ENCODE measurements at regions not wholly inside any gene's neighbourhood (a gene's known extent, or its start where the extent isn't known, plus 50 kb on each side); places are given as distances from the start of the nearest gene placed in this dataset.

DNA sequence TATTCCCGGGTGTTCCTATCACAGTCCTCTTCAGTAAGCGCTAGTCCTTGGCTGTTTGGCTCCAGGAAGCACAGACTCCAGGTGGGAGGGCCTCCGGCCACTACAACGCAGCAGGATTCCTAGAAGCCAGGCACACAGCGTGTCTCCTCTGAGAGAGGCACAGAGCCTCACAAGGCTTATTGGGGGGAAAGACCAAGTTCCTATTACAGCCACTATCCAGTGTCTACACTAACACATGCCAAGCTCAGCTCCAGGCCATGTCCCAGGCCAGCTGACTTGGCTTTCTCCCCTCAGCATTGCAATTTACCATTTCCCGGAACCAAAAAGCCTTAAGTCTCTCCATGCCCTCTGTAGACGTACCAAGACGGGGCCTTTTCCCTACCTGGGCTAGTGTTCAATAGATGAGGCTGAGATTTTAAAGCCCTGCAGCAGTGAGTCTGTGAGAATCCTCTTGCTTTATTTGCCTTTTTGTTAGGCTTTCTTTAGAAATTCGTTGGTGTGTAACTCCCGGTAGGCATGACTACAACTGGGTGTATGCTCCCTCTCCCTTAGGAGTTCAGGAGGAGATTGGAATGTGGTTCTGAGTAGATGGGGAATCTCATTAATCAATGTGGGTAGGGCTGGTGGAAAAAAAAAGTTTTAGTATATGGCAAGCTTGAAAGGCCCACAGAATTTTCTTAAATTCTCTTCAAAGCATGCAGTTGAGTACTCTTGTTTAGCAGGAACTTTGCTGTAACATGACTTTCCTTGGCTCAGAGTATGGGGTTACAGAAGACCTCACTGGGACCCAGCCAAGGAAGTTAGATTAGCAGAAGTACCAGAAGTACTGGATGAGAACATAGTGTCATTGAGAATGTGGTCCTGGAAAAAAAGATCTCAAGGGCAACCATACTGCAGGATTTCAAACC, 84.3 kb upstream of the SLC1A3 start:
- no peaks in the 10 kb centered on the region for H3K79me2 ChIP-seq (ENCODE audit: insufficient read depth, low read length)
- no peak overlapping the region for H3K4me3 ChIP-seq (replicated peaks in 1 of 3; ENCODE audit: low read depth in 2 of 3, low read length in 3 of 3)
- Mint-ChIP-seq H3K4me3 (no peak overlapping the region), H3K27me3 (ENCODE audit: low read depth in 3 of 3) (no peaks in the 10 kb centered on the region), H3K4me1 (no peaks in the 10 kb centered on the region), H3K36me3 (no peaks in the 10 kb centered on the region), H3K9me3 (peaks cover 0 to 9% (median 6%) of the 10 kb centered on the region in 7 donors), H3K27ac (no peak overlapping the region)
- H3K9ac ChIP-seq (ENCODE audit: insufficient read depth, low read length, poor library complexity, severe bottlenecking): no peak overlapping the region
- H3K27me3 ChIP-seq (ENCODE audit: control insufficient read depth in 2 of 2, insufficient read depth in 2 of 2, low read length in 2 of 2): no peaks in the 10 kb centered on the region
- intact Hi-C loops (cut with micrococcal nuclease): no loop called here
- WGBS (ENCODE audit: insufficient coverage): 100% methylated on average over 2 of the region's 10 CpGs
- no peak for DNase-seq
- H2AFZ ChIP-seq (ENCODE audit: insufficient read depth, low read depth, low read length, poor library complexity, severe bottlenecking): no peak overlapping the region
- TF ChIP-seq, protein P1, sequence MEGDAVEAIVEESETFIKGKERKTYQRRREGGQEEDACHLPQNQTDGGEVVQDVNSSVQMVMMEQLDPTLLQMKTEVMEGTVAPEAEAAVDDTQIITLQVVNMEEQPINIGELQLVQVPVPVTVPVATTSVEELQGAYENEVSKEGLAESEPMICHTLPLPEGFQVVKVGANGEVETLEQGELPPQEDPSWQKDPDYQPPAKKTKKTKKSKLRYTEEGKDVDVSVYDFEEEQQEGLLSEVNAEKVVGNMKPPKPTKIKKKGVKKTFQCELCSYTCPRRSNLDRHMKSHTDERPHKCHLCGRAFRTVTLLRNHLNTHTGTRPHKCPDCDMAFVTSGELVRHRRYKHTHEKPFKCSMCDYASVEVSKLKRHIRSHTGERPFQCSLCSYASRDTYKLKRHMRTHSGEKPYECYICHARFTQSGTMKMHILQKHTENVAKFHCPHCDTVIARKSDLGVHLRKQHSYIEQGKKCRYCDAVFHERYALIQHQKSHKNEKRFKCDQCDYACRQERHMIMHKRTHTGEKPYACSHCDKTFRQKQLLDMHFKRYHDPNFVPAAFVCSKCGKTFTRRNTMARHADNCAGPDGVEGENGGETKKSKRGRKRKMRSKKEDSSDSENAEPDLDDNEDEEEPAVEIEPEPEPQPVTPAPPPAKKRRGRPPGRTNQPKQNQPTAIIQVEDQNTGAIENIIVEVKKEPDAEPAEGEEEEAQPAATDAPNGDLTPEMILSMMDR (IDR thresholded peaks at IDR 0.05): no peak
- no peak overlapping the region for H3K4me2 ChIP-seq (replicated peaks; ENCODE audit: extremely low read depth, low read length, poor library complexity, severe bottlenecking)
- H3K27ac ChIP-seq (ENCODE audit: low read depth in 1 of 2, low read length in 2 of 2): no peak overlapping the region
- no peaks in the 10 kb centered on the region for H3K9me3 ChIP-seq (replicated peaks in 1 of 2; ENCODE audit: control insufficient read depth in 1 of 2, insufficient read depth in 1 of 2, low read length in 2 of 2)
- no peaks in the 10 kb centered on the region for H4K20me1 ChIP-seq (ENCODE audit: insufficient read depth, low read length)
- no peaks in the 10 kb centered on the region for H3K4me1 ChIP-seq (ENCODE audit: control insufficient read depth in 1 of 2, insufficient read depth in 2 of 2, low read length in 2 of 2)
- H3K36me3 ChIP-seq (replicated peaks in 1 of 2; ENCODE audit: control insufficient read depth in 1 of 2, insufficient read depth in 2 of 2, low read length in 2 of 2): no peaks in the 10 kb centered on the region

DNA sequence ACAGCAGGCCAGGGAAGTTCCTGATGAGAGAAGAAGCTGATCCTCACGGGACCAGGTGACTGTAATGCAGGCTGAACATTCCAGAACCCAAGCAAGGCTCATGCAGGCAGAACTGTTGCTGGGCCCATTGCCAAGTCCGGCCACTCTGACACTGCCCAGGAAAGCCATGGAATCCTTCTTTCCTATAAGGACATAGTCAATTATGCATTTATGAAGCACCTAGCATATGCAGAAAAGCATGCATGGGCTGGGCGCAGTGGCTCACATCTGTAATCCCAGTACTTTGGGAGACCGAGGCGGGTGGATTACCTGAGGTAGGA, 83.7 kb upstream of the SLC1A3 start:
- no peak for DNase-seq
- H3K4me3 ChIP-seq (replicated peaks in 1 of 3; ENCODE audit: low read depth in 2 of 3, low read length in 3 of 3): no peak overlapping the region
- intact Hi-C loops (cut with micrococcal nuclease): no loop called here
- no peaks in the 10 kb centered on the region for H3K79me2 ChIP-seq (ENCODE audit: insufficient read depth, low read length)
- no peaks in the 10 kb centered on the region for H3K36me3 ChIP-seq (replicated peaks in 1 of 2; ENCODE audit: control insufficient read depth in 1 of 2, insufficient read depth in 2 of 2, low read length in 2 of 2)
- H3K27me3 ChIP-seq (ENCODE audit: control insufficient read depth in 2 of 2, insufficient read depth in 2 of 2, low read length in 2 of 2): no peaks in the 10 kb centered on the region
- 97% methylated on average over 3 of the region's 5 CpGs for WGBS (ENCODE audit: insufficient coverage)
- peaks cover 0 to 9% (median 6%) of the 10 kb centered on the region in 7 donors for H3K9me3 Mint-ChIP-seq
- no peak overlapping the region for H3K27ac Mint-ChIP-seq
- peaks cover 0 to 1% (median 0%) of the 10 kb centered on the region in 3 donors for H3K27me3 Mint-ChIP-seq (ENCODE audit: low read depth in 3 of 3)
- H3K9me3 ChIP-seq (replicated peaks in 1 of 2; ENCODE audit: control insufficient read depth in 1 of 2, insufficient read depth in 1 of 2, low read length in 2 of 2): no peaks in the 10 kb centered on the region
- no peaks in the 10 kb centered on the region for H3K36me3 Mint-ChIP-seq
- no peak overlapping the region for H3K9ac ChIP-seq (ENCODE audit: insufficient read depth, low read length, poor library complexity, severe bottlenecking)
- no peaks in the 10 kb centered on the region for H4K20me1 ChIP-seq (ENCODE audit: insufficient read depth, low read length)
- no peak overlapping the region for H2AFZ ChIP-seq (ENCODE audit: insufficient read depth, low read depth, low read length, poor library complexity, severe bottlenecking)
- no peak overlapping the region for H3K4me2 ChIP-seq (replicated peaks; ENCODE audit: extremely low read depth, low read length, poor library complexity, severe bottlenecking)
- H3K4me3 Mint-ChIP-seq: no peak overlapping the region
- H3K27ac ChIP-seq (ENCODE audit: low read depth in 1 of 2, low read length in 2 of 2): no peak overlapping the region
- no peaks in the 10 kb centered on the region for H3K4me1 Mint-ChIP-seq
- TF ChIP-seq, protein P1 (IDR thresholded peaks at IDR 0.05): no peak
- no peaks in the 10 kb centered on the region for H3K4me1 ChIP-seq (ENCODE audit: control insufficient read depth in 1 of 2, insufficient read depth in 2 of 2, low read length in 2 of 2)
